Tibial nerve (tissue), 4 donors: ENCODE measurements at regions not wholly inside any gene's neighbourhood (a gene's known extent, or its start where the extent isn't known, plus 50 kb on each side); places are given as distances from the start of the nearest gene placed in this dataset.

ENCODE experiments used
- DNase-seq, 2 donors: peaks; one replicate each; pipeline ENCODE4 v3.0.0-alpha.2; 2019; ENCODE audit warnings: low spot score in 2 of 2
- H3K27ac ChIP-seq, 4 donors: fragments of 200-600 bp; sonication (generic) in 3 of 4; one replicate each; pipeline ENCODE4 v1.5.1; 2017 to 2019; ENCODE audit warnings: mild to moderate bottlenecking in 1 of 4
- H3K27me3 ChIP-seq, 2 donors: fragments of 200-600 bp; sonication (generic) in 1 of 2; one replicate each; pipeline versions ENCODE4 v1.5.1 to v1.6.0; 2017 to 2019
- H3K36me3 ChIP-seq, 3 donors: fragments of 200-600 bp; sonication (generic); one replicate each; pipeline ENCODE4 v1.5.1; 2018 to 2019
- H3K4me1 ChIP-seq, 4 donors: fragments of 200-600 bp; sonication (generic) in 3 of 4; one replicate each; pipeline ENCODE4 v1.5.1; 2017 to 2019
- H3K4me3 ChIP-seq, 4 donors: fragments of 200-600 bp; sonication (generic) in 3 of 4; one replicate each; pipeline ENCODE4 v1.5.1; 2017 to 2019; ENCODE audit warnings: mild to moderate bottlenecking in 1 of 4, moderate library complexity in 1 of 4
- H3K9me3 ChIP-seq, 4 donors: fragments of 200-600 bp; sonication (generic) in 3 of 4; one replicate each; pipeline ENCODE4 v1.5.1; 2017 to 2019
- EP300 ChIP-seq, 2 donors: sonication (generic); formaldehyde crosslinking; IDR thresholded peaks; one replicate each; pipeline ENCODE4 v1.6.1; 2017; ENCODE audit warnings: antibody characterized with exemption in 2 of 2, mild to moderate bottlenecking in 1 of 2
- POLR2A ChIP-seq, 2 donors: fragments of 450-650 bp; IDR thresholded peaks; one replicate each; pipeline ENCODE4 v1.6.1; 2017; ENCODE audit warnings: antibody characterized with exemption in 2 of 2, mild to moderate bottlenecking in 2 of 2, moderate library complexity in 2 of 2
- WGBS, 2 donors: methylation state at CpG; one replicate each; pipeline ENCODE4 v1.1.5; 2018; 5-methylcytosine and 5-hydroxymethylcytosine counted together
- TF ChIP-seq, protein P1 (sequence below), 5 experiments: fragments of 200-600 bp in 3 of 5; fragments of 450-650 bp in 2 of 5; sonication (generic) in 3 of 5; IDR thresholded peaks; one replicate each; pipeline ENCODE4 v1.5.1; 2016 to 2019; ENCODE audit warnings: antibody characterized with exemption in 5 of 5, mild to moderate bottlenecking in 3 of 5, moderate library complexity in 2 of 5

DNA sequence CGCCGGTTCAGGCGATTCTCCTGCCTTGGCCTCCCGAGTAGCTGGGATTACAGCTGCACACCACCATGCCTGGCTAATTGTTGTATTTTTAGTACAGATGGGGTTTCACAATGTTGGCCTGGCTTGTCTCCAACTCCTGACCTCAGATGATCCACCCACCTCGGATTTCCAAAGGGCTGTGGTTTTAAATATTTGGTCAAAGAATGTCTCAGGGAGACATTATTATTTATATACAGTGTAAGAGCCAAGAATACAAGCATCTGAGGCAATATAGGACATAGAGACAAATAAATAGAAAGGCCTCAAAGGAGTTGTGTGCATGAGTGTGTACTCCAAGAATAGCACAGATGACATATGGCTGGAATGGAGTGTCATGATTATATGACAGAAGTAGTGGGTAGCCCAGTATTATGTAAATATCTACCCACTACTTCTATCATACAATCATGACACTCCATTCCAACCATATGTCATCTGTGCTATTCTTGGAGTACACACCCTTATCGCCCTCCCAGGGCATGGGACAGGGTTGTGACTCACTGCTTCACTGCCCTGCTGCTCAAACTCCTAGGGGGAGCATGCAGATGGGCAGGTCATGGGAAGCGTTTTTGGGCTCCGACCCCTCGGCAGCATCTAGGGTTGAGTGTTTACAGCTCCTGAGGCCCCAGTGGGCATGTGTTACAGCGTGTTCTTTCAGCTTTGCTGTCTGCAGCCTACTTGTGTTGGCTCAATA, 1649.8 kb upstream of the PCDH10 start:
- WGBS, 2 donors = 53 to 60% methylated on average over 9 to 10 of the region's 10 CpGs
- no peaks in the 10 kb centered on the region for H3K9me3 ChIP-seq
- TF ChIP-seq POLR2A (IDR thresholded peaks at IDR 0.05) = no peak
- TF ChIP-seq, protein P1, sequence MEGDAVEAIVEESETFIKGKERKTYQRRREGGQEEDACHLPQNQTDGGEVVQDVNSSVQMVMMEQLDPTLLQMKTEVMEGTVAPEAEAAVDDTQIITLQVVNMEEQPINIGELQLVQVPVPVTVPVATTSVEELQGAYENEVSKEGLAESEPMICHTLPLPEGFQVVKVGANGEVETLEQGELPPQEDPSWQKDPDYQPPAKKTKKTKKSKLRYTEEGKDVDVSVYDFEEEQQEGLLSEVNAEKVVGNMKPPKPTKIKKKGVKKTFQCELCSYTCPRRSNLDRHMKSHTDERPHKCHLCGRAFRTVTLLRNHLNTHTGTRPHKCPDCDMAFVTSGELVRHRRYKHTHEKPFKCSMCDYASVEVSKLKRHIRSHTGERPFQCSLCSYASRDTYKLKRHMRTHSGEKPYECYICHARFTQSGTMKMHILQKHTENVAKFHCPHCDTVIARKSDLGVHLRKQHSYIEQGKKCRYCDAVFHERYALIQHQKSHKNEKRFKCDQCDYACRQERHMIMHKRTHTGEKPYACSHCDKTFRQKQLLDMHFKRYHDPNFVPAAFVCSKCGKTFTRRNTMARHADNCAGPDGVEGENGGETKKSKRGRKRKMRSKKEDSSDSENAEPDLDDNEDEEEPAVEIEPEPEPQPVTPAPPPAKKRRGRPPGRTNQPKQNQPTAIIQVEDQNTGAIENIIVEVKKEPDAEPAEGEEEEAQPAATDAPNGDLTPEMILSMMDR (IDR thresholded peaks at IDR 0.05) = no peak
- no peak for TF ChIP-seq EP300 (IDR thresholded peaks at IDR 0.05)
- no peaks in the 10 kb centered on the region for H3K36me3 ChIP-seq
- H3K27me3 ChIP-seq = no peaks in the 10 kb centered on the region
- H3K4me1 ChIP-seq = no peaks in the 10 kb centered on the region
- DNase-seq = peak in 1 of 2 donors; percentile 8
- no peak overlapping the region for H3K4me3 ChIP-seq
- H3K27ac ChIP-seq = no peak overlapping the region

DNA sequence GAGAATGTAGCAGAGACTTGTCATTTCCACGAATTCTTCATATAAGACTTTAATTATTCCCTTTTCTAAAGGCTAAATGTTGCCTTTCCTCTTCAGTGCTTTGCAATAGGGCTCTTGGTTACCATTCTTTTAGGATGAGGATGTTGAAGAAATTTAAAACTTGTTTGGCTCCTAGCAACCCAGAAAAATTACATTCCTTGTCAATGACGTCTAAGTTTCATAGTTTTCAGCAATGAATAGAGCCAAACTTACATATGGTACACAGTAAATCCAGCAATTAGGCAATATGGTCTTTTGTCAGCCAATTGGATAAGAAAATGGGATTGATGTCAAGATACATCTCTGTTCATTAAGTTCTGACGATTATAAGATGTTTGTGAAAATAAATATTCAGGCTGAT, 1639.6 kb upstream of the PCDH10 start:
- TF ChIP-seq, protein P1 (IDR thresholded peaks at IDR 0.05) = no peak
- no peak for TF ChIP-seq EP300 (IDR thresholded peaks at IDR 0.05)
- no peak for TF ChIP-seq POLR2A (IDR thresholded peaks at IDR 0.05)
- H3K36me3 ChIP-seq = no peaks in the 10 kb centered on the region
- no peak for DNase-seq
- no peaks in the 10 kb centered on the region for H3K4me1 ChIP-seq
- H3K27me3 ChIP-seq = no peaks in the 10 kb centered on the region
- WGBS, 2 donors = 44 to 46% methylated on average over 3 of the region's 3 CpGs
- H3K9me3 ChIP-seq = no peaks in the 10 kb centered on the region
- no peak overlapping the region for H3K27ac ChIP-seq
- no peak overlapping the region for H3K4me3 ChIP-seq

DNA sequence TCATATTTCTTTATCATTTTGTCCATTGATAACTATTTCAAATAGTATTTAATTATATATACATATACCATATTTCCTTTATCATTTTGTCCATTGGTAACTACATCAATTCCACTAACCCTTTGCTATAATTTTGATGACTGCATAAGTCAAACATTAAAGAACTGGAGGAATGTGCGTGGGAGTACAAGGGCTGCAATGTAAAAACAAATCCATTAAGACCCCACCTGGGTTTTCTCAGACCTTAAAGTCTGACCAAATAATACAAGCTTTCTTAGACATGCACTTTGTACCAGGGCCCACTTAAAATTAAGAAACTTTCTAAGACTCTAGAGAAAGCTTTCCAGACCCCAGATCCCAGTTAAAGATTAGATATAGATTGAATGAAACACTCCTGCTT, 1622.4 kb upstream of the PCDH10 start:
- 76 to 90% methylated on average over 1 of the region's 1 CpG for WGBS, 2 donors
- no peak overlapping the region for H3K27ac ChIP-seq
- no peak overlapping the region for H3K4me3 ChIP-seq
- no peaks in the 10 kb centered on the region for H3K27me3 ChIP-seq
- no peaks in the 10 kb centered on the region for H3K9me3 ChIP-seq
- TF ChIP-seq, protein P1 (IDR thresholded peaks at IDR 0.05) = no peak
- TF ChIP-seq EP300 (IDR thresholded peaks at IDR 0.05) = no peak
- TF ChIP-seq POLR2A (IDR thresholded peaks at IDR 0.05) = no peak
- H3K4me1 ChIP-seq = no peaks in the 10 kb centered on the region
- DNase-seq = no peak
- H3K36me3 ChIP-seq = no peaks in the 10 kb centered on the region

- Histone ChIP-seq H3K4me3 (no peak overlapping the region), H3K9me3 (no peaks in the 10 kb centered on the region), H3K36me3 (no peaks in the 10 kb centered on the region), H3K27ac (no peak overlapping the region), H3K4me1 (no peaks in the 10 kb centered on the region), H3K27me3 (no peaks in the 10 kb centered on the region)
- 79% methylated on average over 6 of the region's 6 CpGs for WGBS, 2 donors
- TF ChIP-seq EP300 (IDR thresholded peaks at IDR 0.05) = no peak
- DNase-seq = no peak
Measured at GRCh38 chr4:131531087-131531486, 1618.0 kb upstream of the PCDH10 start.

GRCh38 chr4:131534944-131535645, 1614.0 kb upstream of the PCDH10 start:
- no peak overlapping the region for H3K4me3 ChIP-seq
- no peaks in the 10 kb centered on the region for H3K4me1 ChIP-seq
- H3K36me3 ChIP-seq = no peaks in the 10 kb centered on the region
- no peaks in the 10 kb centered on the region for H3K9me3 ChIP-seq
- H3K27ac ChIP-seq = no peak overlapping the region
- 85 to 86% methylated on average over 7 of the region's 7 CpGs for WGBS, 2 donors
- TF ChIP-seq, protein P1 (IDR thresholded peaks at IDR 0.05) = no peak
- TF ChIP-seq POLR2A (IDR thresholded peaks at IDR 0.05) (no peak), EP300 (IDR thresholded peaks at IDR 0.05) (no peak)
- DNase-seq = no peak
- H3K27me3 ChIP-seq = no peaks in the 10 kb centered on the region
